Effector CD4-positive, alpha-beta T cell (primary cell): ENCODE measurements at regions not wholly inside any gene's neighbourhood (a gene's known extent, or its start where the extent isn't known, plus 50 kb on each side); places are given as distances from the start of the nearest gene placed in this dataset.

Source experiments
- DNase-seq: peaks from one replicate; pipeline ENCODE4 v3.0.0-alpha.2; 2020

DNA sequence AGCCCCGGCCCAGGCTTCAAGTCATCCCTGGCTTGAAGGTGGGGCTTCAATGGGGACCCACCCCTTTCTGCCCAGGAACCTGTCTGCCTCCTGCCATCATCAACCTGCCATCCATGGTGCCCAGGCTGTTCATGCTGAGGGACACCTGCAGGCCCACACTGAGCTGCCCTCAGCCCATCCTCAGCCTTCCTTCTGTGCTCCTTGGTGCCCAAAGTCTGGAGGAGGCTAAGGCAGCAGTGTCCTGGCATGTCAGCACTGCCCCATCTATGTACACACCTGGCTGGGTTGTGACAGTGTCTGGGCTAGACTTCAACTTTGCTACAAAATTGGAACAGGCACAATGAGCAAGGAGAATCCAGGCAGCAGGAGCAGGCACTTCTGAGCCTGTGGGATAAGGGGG is 745.3 kb upstream of the EPHA6 start:
- DNase-seq, result no peak

DNA sequence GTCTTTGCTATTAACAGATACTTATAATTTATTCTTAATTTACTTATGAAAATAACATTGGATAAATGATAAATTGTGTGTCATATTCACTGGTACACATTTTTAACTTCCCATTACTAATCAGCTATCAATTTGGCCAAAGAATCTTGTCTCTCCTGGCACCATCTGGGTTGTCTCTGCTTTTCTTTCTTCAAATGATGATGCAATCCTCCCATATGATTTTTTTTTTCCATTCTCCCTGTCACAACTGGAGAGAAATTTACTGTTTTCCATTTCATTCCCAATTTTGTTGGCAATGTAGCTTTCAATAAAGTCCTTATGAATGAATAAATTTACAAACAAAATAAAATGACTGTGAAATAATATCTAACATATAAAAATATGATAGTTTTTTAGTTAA is 743.7 kb upstream of the EPHA6 start:
- DNase-seq, result no peak

- DNase-seq, result no peak
Observed at GRCh38 chr3:96071097-96071496, 743.3 kb upstream of the EPHA6 start.

DNA sequence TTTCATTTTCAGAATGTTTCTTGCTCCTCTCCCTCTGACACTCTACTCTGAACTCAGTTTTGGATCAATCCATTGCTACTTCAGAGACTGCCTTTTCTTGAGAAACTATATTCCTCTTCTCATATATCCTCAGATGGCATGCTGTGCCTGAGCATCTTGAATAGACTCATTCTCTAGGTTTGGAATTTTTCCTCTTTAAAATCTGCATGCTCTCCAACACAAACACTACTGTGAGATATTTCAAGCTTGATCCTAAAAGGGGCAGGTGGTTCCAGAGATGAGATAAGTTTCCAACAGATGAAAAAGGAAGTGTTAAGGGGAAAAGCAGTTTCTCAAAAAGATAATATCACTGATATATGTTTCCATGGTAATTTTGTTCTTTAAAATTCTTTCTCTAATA is 742.2 kb upstream of the EPHA6 start:
- DNase-seq, result no peak

DNA sequence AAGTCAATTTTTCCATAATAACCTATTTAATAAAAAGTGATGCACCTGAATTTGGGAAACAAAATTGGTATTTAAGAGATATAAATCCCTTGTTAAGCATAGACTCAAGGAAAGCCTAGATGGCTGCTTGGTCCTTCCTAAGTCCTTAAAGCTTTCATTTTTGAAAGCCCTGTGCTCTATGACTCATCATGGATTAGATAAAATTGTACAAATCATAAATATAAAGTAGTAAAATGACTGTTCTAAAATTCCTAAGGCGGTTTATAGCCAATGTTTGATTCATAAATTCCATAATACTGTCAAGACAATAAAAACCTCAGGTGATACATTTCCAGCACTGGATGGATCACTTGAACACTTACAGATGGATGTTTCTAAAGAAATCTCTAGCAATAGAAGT is 730.8 kb upstream of the EPHA6 start:
- no peak for DNase-seq

DNA sequence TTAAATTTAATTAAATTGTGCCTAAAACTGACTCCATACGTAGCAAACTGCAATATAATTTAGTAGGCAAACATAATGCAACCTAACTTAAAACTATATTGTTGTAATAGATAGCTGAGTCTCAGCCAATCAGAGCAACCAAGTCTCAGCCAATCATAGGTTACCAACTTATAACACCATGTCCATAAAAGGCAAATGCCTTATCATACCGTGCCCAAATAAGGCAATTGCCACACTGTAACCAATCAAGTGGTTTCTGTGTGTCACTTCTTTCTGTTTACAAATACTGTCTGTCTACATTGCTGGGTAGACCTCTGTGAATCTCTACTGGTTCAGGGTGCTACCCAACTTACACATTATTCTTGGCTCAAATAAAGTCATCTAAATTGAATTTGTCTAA is 728.4 kb upstream of the EPHA6 start:
- no peak for DNase-seq

DNA sequence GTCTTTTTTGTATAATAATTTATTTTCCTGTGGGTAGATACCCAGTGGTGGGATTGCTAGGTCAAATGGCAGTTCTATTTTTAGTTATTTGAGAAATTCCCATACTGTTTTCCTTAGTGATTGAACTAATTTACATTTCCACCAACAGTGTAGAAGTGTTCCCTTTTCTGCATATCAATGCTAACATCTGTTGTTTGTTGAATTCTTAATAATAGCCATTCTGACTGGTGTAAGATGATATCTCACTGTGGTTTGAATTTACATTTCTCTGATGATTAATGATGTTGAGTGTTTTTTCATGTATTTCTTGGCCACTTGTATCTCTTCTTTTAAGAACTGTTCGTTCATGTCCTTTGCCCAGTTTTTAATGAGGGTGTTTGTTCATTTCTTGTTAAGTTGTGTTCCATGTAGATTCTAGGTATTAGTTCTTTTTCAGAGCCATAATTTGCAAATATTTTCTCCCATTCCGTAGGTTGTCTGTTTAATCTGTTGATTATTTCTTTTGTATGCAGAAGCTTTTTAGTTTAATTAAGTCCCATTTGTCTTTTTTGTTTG is 713.3 kb upstream of the EPHA6 start:
- no peak for DNase-seq

DNA sequence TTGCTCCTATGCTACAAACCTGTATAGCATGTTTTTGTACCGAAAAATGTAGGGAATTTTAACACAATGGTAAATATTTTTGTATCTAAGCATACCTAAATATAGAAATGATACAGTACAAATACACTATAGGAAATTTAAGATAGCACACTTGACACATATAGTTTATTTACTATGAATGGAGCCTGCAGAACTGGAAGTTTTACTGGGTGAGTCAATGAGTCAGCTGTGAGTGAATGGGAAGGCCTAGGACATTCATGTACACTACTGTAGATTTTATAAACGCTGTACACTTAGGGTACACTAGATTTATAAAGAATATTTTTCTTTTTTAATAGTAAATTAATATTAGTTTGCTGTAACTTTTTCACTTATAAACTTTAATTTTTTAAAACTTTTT is 707.7 kb upstream of the EPHA6 start:
- no peak for DNase-seq
